ENCODE measurements at regions not wholly inside any gene's neighbourhood (a gene's known extent, or its start where the extent isn't known, plus 50 kb on each side); places are given as distances from the start of the nearest gene placed in this dataset.

DNA sequence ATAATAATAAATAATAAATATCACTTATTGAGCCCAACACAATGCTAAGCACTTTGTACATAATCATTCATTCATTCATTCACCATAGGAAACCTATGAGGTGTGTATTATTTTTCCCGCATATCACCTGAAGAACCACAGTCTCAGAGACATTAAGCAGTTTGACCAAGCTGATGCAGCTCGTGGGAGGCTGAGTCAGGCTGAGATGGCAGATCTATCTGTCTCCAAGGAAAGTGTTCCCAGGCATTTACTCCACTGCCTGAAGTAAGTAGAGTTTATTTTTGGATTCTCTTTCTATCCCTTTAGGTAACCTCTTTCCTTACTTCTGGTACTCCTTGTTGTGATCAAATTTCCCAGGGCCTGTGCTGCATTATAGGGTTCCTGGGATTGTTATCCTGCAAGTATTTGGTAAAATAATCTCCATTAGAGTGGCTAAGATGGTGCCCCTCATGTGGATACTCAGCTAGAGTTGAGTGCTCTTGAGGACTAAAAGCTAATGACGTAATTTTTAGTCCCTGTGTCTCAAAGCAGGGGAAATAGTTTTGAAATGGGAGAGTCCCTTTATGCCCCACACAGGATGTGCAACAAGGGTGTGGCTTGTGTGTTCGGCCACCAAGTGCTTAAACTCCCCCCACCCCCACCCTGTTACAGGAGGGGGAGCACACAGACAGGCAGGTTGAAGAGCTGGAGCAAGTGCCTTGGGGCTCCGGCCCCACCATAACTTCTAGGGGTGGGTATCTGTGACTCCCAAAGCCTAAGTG lies 467.0 kb downstream of the STIM2 start:
- Mint-ChIP-seq H3K36me3 (no peaks in the 10 kb centered on the region), H3K27ac (no peak overlapping the region), H3K27me3 (no peaks in the 10 kb centered on the region), H3K4me1 (no peaks in the 10 kb centered on the region), H3K9me3 (ENCODE audit: low read depth) (no peaks in the 10 kb centered on the region), H3K4me3 (no peak overlapping the region)
- no peak for ATAC-seq
- no peak for DNase-seq
- CTCF ChIA-PET: no interaction called here

DNA sequence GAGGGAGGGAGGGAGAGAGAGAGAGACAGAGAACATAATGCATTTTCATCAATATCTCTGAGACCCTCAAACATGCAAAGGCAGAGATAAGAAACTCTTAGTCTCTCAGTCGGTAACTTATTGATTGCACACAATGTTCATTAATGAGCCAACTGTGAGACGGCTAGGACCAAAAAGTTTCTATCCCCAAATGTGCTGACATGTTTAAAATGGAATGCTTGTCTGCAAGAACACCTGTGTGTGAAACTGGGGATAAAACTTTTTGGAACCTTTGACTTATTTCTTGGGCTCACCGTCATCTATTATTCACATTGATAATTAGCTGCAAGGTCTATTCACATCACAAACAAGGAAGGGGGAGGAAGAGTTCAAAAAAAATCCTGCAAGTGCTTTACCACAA lies 477.9 kb downstream of the STIM2 start:
- H3K9me3 Mint-ChIP-seq (ENCODE audit: low read depth): peaks cover 2% of the 10 kb centered on the region
- no peak for ATAC-seq
- no peak overlapping the region for H3K4me3 Mint-ChIP-seq
- no peak for DNase-seq
- H3K4me1 Mint-ChIP-seq: no peaks in the 10 kb centered on the region
- no peak overlapping the region for H3K27ac Mint-ChIP-seq
- H3K27me3 Mint-ChIP-seq: no peaks in the 10 kb centered on the region
- H3K36me3 Mint-ChIP-seq: no peaks in the 10 kb centered on the region
- CTCF ChIA-PET: no interaction called here

DNA sequence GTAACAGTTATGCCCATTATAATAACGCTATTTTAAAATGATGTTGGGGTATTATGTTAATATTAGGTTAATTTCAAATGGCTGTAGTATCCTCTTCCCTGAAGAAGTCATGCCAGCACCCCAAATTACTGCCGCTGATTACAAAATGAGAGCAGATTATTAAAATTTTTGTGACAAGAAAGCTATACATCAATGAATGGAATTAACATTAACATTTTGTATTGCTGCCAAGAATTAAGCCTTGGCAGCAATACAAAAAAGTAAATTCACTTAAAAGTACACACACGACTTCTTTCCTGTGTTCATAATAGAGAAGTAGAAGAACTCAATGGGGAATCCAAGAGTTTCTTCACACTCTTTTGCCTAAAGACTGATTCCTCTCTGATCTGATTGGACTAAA lies 482.8 kb downstream of the STIM2 start:
- Mint-ChIP-seq H3K27ac (no peak overlapping the region), H3K36me3 (no peaks in the 10 kb centered on the region), H3K27me3 (no peaks in the 10 kb centered on the region), H3K4me3 (no peak overlapping the region), H3K9me3 (ENCODE audit: low read depth) (peaks cover 2% of the 10 kb centered on the region), H3K4me1 (no peaks in the 10 kb centered on the region)
- no peak for ATAC-seq
- CTCF ChIA-PET: no interaction called here
- DNase-seq: no peak

DNA sequence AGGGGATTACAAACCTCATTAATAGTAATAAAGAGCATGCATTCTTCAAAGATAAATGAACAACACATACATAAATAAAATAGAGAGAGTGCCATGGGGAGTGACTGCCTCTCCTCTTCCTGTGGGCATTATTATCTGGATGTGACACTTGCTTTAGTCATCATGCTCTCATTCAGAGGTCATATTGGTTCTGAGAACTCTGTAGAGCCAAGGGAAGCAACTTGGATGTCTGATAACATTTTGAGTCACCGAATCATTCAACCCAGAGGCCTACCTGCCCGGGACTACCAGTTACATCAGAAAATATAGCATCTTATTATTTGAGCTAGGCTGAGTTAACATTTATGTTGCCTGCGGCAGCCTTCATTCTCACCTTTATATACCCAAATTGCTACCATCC lies 489.5 kb downstream of the STIM2 start:
- Mint-ChIP-seq H3K36me3 (no peaks in the 10 kb centered on the region), H3K4me3 (no peak overlapping the region), H3K4me1 (no peaks in the 10 kb centered on the region)

DNA sequence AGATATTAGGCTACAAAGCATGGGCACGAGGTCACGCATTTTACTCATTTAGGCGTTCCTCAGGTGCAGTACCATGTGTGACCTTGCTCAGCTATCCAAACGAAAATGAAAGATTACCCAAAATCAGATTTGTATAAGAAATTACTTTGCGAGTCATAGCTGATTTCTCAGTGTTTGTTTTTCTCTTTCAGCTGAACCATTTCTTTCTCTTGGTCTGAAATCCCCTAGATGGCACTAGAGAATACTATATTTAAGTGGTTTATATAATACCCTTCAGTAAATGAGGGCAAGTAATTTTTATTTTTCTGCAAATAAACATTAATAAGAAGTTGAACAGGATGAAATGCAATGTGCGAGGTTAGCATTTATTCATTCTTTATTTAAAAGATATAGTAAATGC lies 496.6 kb downstream of the STIM2 start:
- DNase-seq (no peak), ATAC-seq (no peak)
- H3K27me3 Mint-ChIP-seq: no peaks in the 10 kb centered on the region
- CTCF ChIA-PET: no interaction called here
- H3K4me3 Mint-ChIP-seq: no peak overlapping the region
- H3K36me3 Mint-ChIP-seq: no peaks in the 10 kb centered on the region
- no peak overlapping the region for H3K27ac Mint-ChIP-seq
- H3K4me1 Mint-ChIP-seq: no peaks in the 10 kb centered on the region
- H3K9me3 Mint-ChIP-seq (ENCODE audit: low read depth): no peaks in the 10 kb centered on the region

More for the DNA sequence above, 489.5 kb downstream of the STIM2 start:
- H3K27ac Mint-ChIP-seq: no peak overlapping the region
- H3K9me3 Mint-ChIP-seq (ENCODE audit: low read depth): no peaks in the 10 kb centered on the region
- ATAC-seq (no peak), DNase-seq (no peak)
- CTCF ChIA-PET: no interaction called here
- no peaks in the 10 kb centered on the region for H3K27me3 Mint-ChIP-seq

DNA sequence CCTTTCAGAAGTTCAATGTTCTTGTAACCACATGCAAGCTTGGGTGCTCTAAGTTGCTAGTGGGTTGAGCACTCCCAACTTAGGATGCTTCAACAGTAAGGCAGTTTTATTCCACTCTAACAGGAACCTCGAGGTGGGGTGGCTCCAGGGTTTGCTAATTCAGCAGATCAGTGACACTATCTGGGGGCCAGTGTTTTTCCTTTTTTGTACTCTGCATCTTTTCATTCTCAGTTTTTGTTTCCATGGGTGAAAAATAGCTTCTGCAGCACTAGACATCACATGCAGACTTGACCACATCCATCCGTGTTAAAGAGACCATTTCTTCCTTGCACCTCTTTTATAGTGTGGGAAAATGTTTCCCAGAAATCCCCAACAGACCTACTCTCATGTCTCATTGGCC lies 497.6 kb downstream of the STIM2 start:
- no peaks in the 10 kb centered on the region for H3K4me1 Mint-ChIP-seq
- H3K27me3 Mint-ChIP-seq: no peaks in the 10 kb centered on the region
- H3K9me3 Mint-ChIP-seq (ENCODE audit: low read depth): no peaks in the 10 kb centered on the region
- H3K27ac Mint-ChIP-seq: no peak overlapping the region
- DNase-seq (no peak), ATAC-seq (no peak)
- no peak overlapping the region for H3K4me3 Mint-ChIP-seq
- H3K36me3 Mint-ChIP-seq: no peaks in the 10 kb centered on the region
- CTCF ChIA-PET: no interaction called here

DNA sequence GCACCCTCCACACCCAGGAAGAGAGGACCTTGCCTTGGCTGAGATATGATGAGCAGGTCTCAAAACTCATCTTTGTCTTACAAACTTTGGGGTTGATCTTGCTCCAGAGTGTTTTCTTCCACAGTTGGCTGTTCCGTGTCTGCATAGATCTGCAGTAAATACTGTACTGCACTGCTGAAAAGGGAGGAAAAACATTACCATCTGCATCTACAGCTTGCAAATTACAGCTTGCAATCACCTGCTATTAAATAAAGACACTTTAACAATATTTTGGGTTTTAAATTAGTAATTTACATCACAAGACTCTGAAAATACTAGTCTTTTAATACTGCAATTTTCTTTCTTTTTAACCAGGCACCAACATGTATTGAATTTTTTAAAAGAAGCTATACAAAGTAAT lies 499.5 kb downstream of the STIM2 start:
- Mint-ChIP-seq H3K9me3 (ENCODE audit: low read depth) (no peaks in the 10 kb centered on the region), H3K4me1 (no peaks in the 10 kb centered on the region), H3K4me3 (no peak overlapping the region), H3K27me3 (no peaks in the 10 kb centered on the region), H3K27ac (no peak overlapping the region), H3K36me3 (no peaks in the 10 kb centered on the region)
- CTCF ChIA-PET: no interaction called here
- ATAC-seq: no peak
- DNase-seq: no peak

DNA sequence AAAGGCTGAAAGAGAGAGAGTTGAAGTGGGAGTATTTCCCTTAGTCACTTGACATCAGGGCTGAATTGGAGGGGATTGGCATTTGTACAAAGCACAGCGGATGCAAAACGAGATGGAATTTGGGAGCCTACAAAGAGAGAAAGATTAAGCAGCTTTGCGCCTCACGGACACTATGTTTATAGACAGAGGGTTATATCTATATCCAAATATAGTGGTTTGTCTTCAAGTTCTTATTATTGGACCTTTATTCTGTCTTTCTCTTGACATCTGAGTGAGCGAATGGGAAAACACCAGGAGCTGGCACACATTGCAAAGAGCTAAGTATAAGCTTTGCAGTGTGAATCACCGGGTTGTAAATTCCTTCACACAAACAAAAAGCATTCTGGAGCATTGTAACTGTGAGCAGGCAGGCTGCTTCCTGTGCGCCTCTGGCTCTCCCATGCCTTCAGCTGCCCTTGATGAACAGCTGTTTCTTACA lies 500.2 kb downstream of the STIM2 start:
- CTCF ChIA-PET: no interaction called here
- DNase-seq: no peak
- Mint-ChIP-seq H3K36me3 (no peaks in the 10 kb centered on the region), H3K9me3 (ENCODE audit: low read depth) (no peaks in the 10 kb centered on the region), H3K27me3 (no peaks in the 10 kb centered on the region), H3K4me3 (no peak overlapping the region), H3K4me1 (no peaks in the 10 kb centered on the region), H3K27ac (no peak overlapping the region)
- ATAC-seq: no peak

DNA sequence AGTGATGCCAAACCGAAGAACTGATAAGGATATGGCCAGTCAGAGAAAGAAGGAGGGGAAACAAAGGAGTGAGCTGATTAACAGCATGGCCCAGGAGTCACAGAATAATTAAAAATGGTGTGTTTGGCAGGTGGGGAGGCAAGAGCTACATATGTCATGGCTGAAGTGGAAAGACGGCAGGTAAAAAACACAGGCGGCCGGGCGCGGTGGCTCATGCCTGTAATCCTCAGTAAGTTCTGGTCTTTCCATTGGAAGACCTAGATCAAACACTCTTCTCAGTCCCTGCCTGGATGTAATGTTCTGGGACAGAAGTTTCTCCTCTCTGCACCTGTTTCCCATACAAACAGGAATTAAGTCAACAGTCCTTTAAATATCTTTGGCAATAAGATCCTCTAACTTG lies 503.9 kb downstream of the STIM2 start:
- H3K9me3 Mint-ChIP-seq (ENCODE audit: low read depth): no peaks in the 10 kb centered on the region
- DNase-seq (no peak), ATAC-seq (no peak)
- no peaks in the 10 kb centered on the region for H3K36me3 Mint-ChIP-seq
- CTCF ChIA-PET: no interaction called here
- H3K27me3 Mint-ChIP-seq: no peaks in the 10 kb centered on the region
- no peaks in the 10 kb centered on the region for H3K4me1 Mint-ChIP-seq
- no peak overlapping the region for H3K4me3 Mint-ChIP-seq
- no peak overlapping the region for H3K27ac Mint-ChIP-seq

DNA sequence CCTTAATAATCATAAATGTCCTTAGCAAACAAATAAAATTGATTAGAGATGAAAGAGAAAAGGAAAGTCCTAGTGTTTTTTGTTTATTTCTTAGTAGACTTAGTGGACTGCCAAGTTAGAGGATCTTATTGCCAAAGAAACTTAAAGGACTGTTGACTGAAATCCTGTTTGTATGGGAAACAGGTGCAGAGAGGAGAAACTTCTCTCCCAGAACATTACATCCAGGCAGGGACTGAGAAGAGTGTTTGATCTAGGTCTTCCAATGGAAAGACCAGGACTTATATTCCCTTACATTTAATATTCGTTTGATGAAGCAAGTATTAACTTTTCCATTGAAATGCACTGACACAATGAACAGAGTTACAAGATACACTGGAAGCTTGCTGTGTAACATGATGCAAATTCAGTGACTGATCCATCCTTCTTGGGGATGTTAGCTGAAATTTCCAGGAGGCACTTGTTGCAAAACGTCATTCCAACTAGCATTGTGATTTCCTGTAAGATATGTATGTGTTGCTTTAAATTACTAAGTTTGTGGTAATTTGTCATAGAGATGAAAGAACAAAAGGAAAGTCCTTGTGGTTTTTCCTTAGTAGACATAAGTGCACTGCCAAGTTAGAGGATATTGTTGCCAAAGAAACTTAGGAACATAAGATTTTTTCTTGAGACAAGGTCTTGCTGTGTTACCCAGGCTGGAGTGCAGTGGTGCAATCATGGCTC lies 505.6 kb downstream of the STIM2 start:
- CTCF ChIA-PET: no interaction called here
- H3K27me3 Mint-ChIP-seq: no peaks in the 10 kb centered on the region
- no peaks in the 10 kb centered on the region for H3K4me1 Mint-ChIP-seq
- no peaks in the 10 kb centered on the region for H3K36me3 Mint-ChIP-seq
- no peak overlapping the region for H3K27ac Mint-ChIP-seq
- H3K4me3 Mint-ChIP-seq: no peak overlapping the region
- no peak for DNase-seq
- ATAC-seq: no peak
- no peaks in the 10 kb centered on the region for H3K9me3 Mint-ChIP-seq (ENCODE audit: low read depth)

DNA sequence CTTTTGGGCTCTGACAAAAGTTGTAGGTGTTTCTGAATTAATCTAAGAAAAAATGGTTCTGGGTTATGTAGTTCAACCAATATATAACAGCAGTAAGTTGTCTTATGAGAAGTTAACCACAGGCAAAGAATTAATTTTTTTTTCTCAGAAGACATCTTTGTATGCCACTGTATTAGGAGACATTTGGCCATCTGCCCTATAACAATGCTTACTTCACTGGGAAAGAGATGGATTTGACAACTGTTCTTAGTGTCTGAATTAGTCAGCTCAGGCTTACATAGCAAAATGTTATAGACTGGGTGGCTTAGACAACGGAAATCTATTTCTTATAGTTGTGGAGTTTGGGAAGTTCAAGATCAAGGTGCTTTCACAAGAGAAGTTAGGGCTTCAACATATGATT lies 508.1 kb downstream of the STIM2 start:
- H3K27ac Mint-ChIP-seq: no peak overlapping the region
- ATAC-seq (no peak), DNase-seq (no peak)
- no peak overlapping the region for H3K4me3 Mint-ChIP-seq
- H3K27me3 Mint-ChIP-seq: no peaks in the 10 kb centered on the region
- H3K36me3 Mint-ChIP-seq: no peaks in the 10 kb centered on the region
- H3K9me3 Mint-ChIP-seq (ENCODE audit: low read depth): no peaks in the 10 kb centered on the region
- CTCF ChIA-PET: no interaction called here
- no peaks in the 10 kb centered on the region for H3K4me1 Mint-ChIP-seq

DNA sequence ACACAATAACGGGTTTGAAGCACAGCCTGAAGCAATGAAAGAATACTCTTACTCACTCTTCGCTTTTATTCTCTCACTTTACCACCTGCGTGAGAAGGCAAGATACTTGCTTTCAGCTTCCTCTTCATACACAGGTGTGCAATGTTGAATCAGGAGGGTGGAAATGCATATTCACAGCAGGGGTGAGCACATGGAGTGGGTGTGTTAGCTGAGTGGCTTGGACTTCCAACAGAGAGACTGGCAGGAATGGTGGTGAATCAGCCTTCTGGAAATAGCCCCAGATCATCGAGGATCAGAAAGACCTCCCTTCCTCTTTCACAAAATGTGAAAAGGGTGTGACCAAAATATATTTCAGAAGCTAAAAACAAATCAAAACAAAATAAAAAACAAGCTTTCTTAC lies 521.2 kb downstream of the STIM2 start:
- Mint-ChIP-seq H3K27ac (no peak overlapping the region), H3K4me3 (no peak overlapping the region), H3K36me3 (no peaks in the 10 kb centered on the region), H3K27me3 (no peaks in the 10 kb centered on the region), H3K4me1 (no peaks in the 10 kb centered on the region), H3K9me3 (ENCODE audit: low read depth) (peaks cover 8% of the 10 kb centered on the region)
- ATAC-seq: no peak
- CTCF ChIA-PET: interaction anchor here (0.7 kb wide), 1 partner anchor 57 kb away, joined by 3 read pairs; no protein-coding TSS in a partner anchor
- no peak for DNase-seq

DNA sequence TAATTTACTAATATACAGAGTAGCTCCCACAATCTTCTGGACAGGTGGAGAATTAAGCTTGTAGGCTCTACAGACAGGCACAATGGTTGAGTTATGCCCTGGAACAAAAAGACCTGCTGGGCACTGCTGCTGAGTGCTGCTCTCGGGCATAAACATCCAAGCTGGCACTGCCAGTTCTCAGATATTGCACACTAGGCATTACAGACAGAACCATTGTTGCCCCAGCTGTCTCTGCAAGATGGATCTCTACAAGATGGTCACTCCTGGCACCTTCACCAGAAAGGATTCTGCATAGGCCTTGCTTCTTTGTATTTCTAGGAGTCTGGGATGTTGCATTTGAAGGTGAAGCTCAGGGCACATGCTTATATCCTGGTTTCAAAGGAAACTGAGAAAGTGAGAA lies 527.1 kb downstream of the STIM2 start:
- ATAC-seq: no peak
- CTCF ChIA-PET: no interaction called here

DNA sequence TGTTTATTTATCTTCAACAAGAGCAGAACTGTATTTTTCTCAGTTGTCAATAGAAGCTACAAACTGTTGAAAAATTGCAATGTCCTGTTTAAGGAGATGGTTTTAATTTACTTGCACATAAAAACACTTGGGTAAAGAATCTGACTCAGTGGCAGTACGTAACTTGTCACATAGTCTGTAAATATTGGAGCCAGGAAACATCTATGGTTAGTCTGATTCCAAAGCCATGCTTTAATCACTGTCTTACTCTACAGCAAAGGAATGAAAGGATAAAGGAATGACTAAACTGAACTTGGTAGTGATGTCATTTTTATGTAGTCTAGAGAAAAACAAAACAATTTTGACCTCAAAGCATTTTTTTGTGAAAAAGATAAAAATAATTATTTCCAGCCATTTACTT lies 537.2 kb downstream of the STIM2 start:
- Mint-ChIP-seq H3K27me3 (no peaks in the 10 kb centered on the region), H3K9me3 (ENCODE audit: low read depth) (peaks cover 8% of the 10 kb centered on the region), H3K4me1 (no peaks in the 10 kb centered on the region), H3K4me3 (no peak overlapping the region), H3K36me3 (no peaks in the 10 kb centered on the region), H3K27ac (no peak overlapping the region)
- DNase-seq (no peak), ATAC-seq (no peak)
- CTCF ChIA-PET: no interaction called here

More for the DNA sequence above, 527.1 kb downstream of the STIM2 start:
- no peak overlapping the region for H3K27ac Mint-ChIP-seq
- peaks cover 5% of the 10 kb centered on the region for H3K9me3 Mint-ChIP-seq (ENCODE audit: low read depth)
- no peak for DNase-seq
- no peaks in the 10 kb centered on the region for H3K27me3 Mint-ChIP-seq
- H3K4me3 Mint-ChIP-seq: no peak overlapping the region
- H3K36me3 Mint-ChIP-seq: no peaks in the 10 kb centered on the region
- no peaks in the 10 kb centered on the region for H3K4me1 Mint-ChIP-seq
